Fibroblast of lung (primary cell): ENCODE measurements at regions not wholly inside any gene's neighbourhood (a gene's known extent, or its start where the extent isn't known, plus 50 kb on each side); places are given as distances from the start of the nearest gene placed in this dataset.

ENCODE experiments used
- DNase-seq, 2 donors: peaks; one replicate each; pipeline versions ENCODE4 v3.0.0 to v3.0.0-alpha.2; 2010; ENCODE audit warnings: low read depth in 2 of 2
- H2AFZ ChIP-seq: 2 replicates; pipeline ENCODE4 v1.5.1; 2012; ENCODE audit warnings: low read length, control low read depth, inconsistent platforms
- H3K27ac ChIP-seq: 2 replicates; pipeline ENCODE4 v1.5.1; 2011; ENCODE audit warnings: low read length, control low read depth; ENCODE audit not compliant: insufficient read depth
- H3K27me3 ChIP-seq: 2 replicates; pipeline ENCODE4 v1.5.1; 2011; ENCODE audit warnings: mild to moderate bottlenecking, low read length; ENCODE audit not compliant: control insufficient read depth, insufficient read depth
- H3K36me3 ChIP-seq: 2 replicates; pipeline ENCODE4 v1.5.1; 2011; ENCODE audit warnings: low read length; ENCODE audit not compliant: control insufficient read depth, insufficient read depth
- H3K4me1 ChIP-seq: 2 replicates; pipeline ENCODE4 v1.5.1; 2011; ENCODE audit warnings: low read length; ENCODE audit not compliant: control insufficient read depth, insufficient read depth; ENCODE audit errors: extremely low read depth
- H3K4me2 ChIP-seq: 2 replicates; pipeline ENCODE4 v1.5.1; 2011; ENCODE audit warnings: low read length, control low read depth; ENCODE audit not compliant: insufficient read depth; ENCODE audit errors: extremely low read depth
- H3K4me3 ChIP-seq, 4 experiments: fragments of 200-600 bp in 1 of 4; sonication (generic) in 1 of 4; replicated peaks in 1 of 4; 2 replicates each; pipeline ENCODE4 v1.5.1; 2011 to 2016; ENCODE audit warnings: low read length in 4 of 4, low read depth in 3 of 4, mild to moderate bottlenecking in 3 of 4, control low read depth in 2 of 4, inconsistent platforms in 1 of 4, mixed read lengths in 1 of 4; ENCODE audit not compliant: insufficient read depth in 1 of 4; ENCODE audit errors: control extremely low read depth in 1 of 4
- H3K79me2 ChIP-seq: 2 replicates; pipeline ENCODE4 v1.5.1; 2012; ENCODE audit warnings: mild to moderate bottlenecking, low read length, inconsistent platforms; ENCODE audit not compliant: control insufficient read depth, insufficient read depth
- H3K9ac ChIP-seq: 2 replicates; pipeline ENCODE4 v1.5.1; 2011; ENCODE audit warnings: mild to moderate bottlenecking, low read length, control low read depth; ENCODE audit not compliant: insufficient read depth
- H3K9me3 ChIP-seq: 2 replicates; pipeline ENCODE4 v1.5.1; 2012; ENCODE audit warnings: low read depth, low read length; ENCODE audit not compliant: control insufficient read depth, insufficient read depth
- H4K20me1 ChIP-seq: 2 replicates; pipeline ENCODE4 v1.5.1; 2011; ENCODE audit warnings: low read length; ENCODE audit not compliant: control insufficient read depth, insufficient read depth; ENCODE audit errors: extremely low read depth
- CTCF ChIP-seq, 2 donors: IDR thresholded peaks in 1 of 2; conservative IDR thresholded peaks in 1 of 2; 1 replicate in 1 of 2; 2 replicates in 1 of 2; pipeline ENCODE4 v1.5.1; 2011 to 2012; ENCODE audit warnings: low read length in 2 of 2, control low read depth in 1 of 2, inconsistent platforms in 1 of 2, low read depth in 1 of 2, mild to moderate bottlenecking in 1 of 2
- EZH2 ChIP-seq: IDR thresholded peaks from 2 replicates; pipeline ENCODE4 v1.5.1; 2012; ENCODE audit warnings: low read length, control low read depth, mild to moderate bottlenecking; ENCODE audit errors: missing control alignments

- TF ChIP-seq EZH2: no peak
- TF ChIP-seq CTCF (conservative IDR thresholded peaks at IDR 0.05 in 1 of 2, IDR thresholded peaks at IDR 0.05 in 1 of 2; ENCODE audit: low read depth in 1 of 2, low read length in 2 of 2): no peak
- Histone ChIP-seq H3K9ac (no peak overlapping the region), H3K27me3 (no peaks in the 10 kb centered on the region), H3K9me3 (no peaks in the 10 kb centered on the region), H4K20me1 (no peaks in the 10 kb centered on the region), H3K79me2 (no peaks in the 10 kb centered on the region), H3K4me3 (no peak overlapping the region), H3K36me3 (no peaks in the 10 kb centered on the region), H3K27ac (no peak overlapping the region), H3K4me2 (no peak overlapping the region), H3K4me1 (no peaks in the 10 kb centered on the region), H2AFZ (no peak overlapping the region)
- DNase-seq: peak in 1 of 2 donors; percentile 12
These were observed 104.8 kb upstream of the ATP1A1 start for GRCh38 chr1:116268211-116268610.

GRCh38 chr1:116270316-116271057 lies 102.6 kb upstream of the ATP1A1 start:
- H3K79me2 ChIP-seq: no peaks in the 10 kb centered on the region
- no peak overlapping the region for H3K9ac ChIP-seq
- H3K27ac ChIP-seq: no peak overlapping the region
- no peaks in the 10 kb centered on the region for H4K20me1 ChIP-seq
- H3K4me2 ChIP-seq: no peak overlapping the region
- H3K9me3 ChIP-seq: no peaks in the 10 kb centered on the region
- H2AFZ ChIP-seq: no peak overlapping the region
- DNase-seq: no peak
- no peak overlapping the region for H3K4me3 ChIP-seq
- H3K4me1 ChIP-seq: no peaks in the 10 kb centered on the region
- H3K27me3 ChIP-seq: no peaks in the 10 kb centered on the region
- H3K36me3 ChIP-seq: no peaks in the 10 kb centered on the region
- TF ChIP-seq CTCF (conservative IDR thresholded peaks at IDR 0.05 in 1 of 2, IDR thresholded peaks at IDR 0.05 in 1 of 2; ENCODE audit: low read depth in 1 of 2, low read length in 2 of 2) (no peak), EZH2 (no peak)

- Histone ChIP-seq H3K27me3 (no peaks in the 10 kb centered on the region), H2AFZ (no peak overlapping the region), H3K4me2 (no peak overlapping the region), H3K36me3 (no peaks in the 10 kb centered on the region), H3K9me3 (no peaks in the 10 kb centered on the region), H3K79me2 (no peaks in the 10 kb centered on the region), H4K20me1 (no peaks in the 10 kb centered on the region), H3K27ac (no peak overlapping the region), H3K4me3 (no peak overlapping the region), H3K9ac (no peak overlapping the region), H3K4me1 (no peaks in the 10 kb centered on the region)
- TF ChIP-seq CTCF (conservative IDR thresholded peaks at IDR 0.05 in 1 of 2, IDR thresholded peaks at IDR 0.05 in 1 of 2; ENCODE audit: low read depth in 1 of 2, low read length in 2 of 2) (no peak), EZH2 (no peak)
- no peak for DNase-seq
These were observed 99.8 kb upstream of the ATP1A1 start for GRCh38 chr1:116273042-116273783.
